ENCODE measurements at regions not wholly inside any gene's neighbourhood (a gene's known extent, or its start where the extent isn't known, plus 50 kb on each side); places are given as distances from the start of the nearest gene placed in this dataset.
"Not testable (repeated sequence)": the region's sequence is repeated elsewhere in the genome, so short reads cannot be mapped to it uniquely, and the experiment has no call there.

DNA sequence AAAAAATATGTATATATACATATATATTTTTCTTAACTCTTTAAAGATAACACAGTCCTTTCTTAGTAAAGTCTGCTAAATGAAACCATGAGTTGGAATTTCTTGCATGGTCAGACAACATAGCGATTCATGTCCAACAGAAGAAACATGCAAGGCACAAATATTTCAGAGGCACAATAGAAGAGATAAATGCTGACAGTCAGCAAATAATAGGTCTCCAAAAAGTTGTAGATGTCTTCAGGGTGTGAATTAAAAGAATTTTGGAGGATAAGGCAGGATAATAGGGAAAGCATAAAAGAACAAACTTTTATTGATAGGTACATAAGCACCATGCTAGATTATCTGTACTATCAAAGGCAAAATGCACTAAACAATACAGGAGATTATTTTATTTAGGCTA, 800.2 kb downstream of the PLCL1 start:
- Histone ChIP-seq H3K9me3 (ENCODE audit: insufficient read depth, low read length) (no peaks in the 10 kb centered on the region), H3K9ac (ENCODE audit: low read length) (no peak overlapping the region), H2AFZ (ENCODE audit: low read depth, low read length) (no peak overlapping the region), H3K27ac (ENCODE audit: low read length) (no peak overlapping the region), H3K4me2 (ENCODE audit: low read length) (no peak overlapping the region), H3K36me3 (replicated peaks; ENCODE audit: low read depth, low read length) (no peaks in the 10 kb centered on the region), H3K4me3 (ENCODE audit: low read length) (no peak overlapping the region), H3K27me3 (ENCODE audit: low read depth, low read length) (no peaks in the 10 kb centered on the region), H3K79me2 (ENCODE audit: low read length) (no peaks in the 10 kb centered on the region), H4K20me1 (ENCODE audit: insufficient read depth, low read length) (no peaks in the 10 kb centered on the region), H3K4me1 (ENCODE audit: low read length) (no peaks in the 10 kb centered on the region)
- no peak for TF ChIP-seq EZH2phosphoT487 (IDR thresholded peaks at IDR 0.05; ENCODE audit: low read depth)
- TF ChIP-seq, protein P1, sequence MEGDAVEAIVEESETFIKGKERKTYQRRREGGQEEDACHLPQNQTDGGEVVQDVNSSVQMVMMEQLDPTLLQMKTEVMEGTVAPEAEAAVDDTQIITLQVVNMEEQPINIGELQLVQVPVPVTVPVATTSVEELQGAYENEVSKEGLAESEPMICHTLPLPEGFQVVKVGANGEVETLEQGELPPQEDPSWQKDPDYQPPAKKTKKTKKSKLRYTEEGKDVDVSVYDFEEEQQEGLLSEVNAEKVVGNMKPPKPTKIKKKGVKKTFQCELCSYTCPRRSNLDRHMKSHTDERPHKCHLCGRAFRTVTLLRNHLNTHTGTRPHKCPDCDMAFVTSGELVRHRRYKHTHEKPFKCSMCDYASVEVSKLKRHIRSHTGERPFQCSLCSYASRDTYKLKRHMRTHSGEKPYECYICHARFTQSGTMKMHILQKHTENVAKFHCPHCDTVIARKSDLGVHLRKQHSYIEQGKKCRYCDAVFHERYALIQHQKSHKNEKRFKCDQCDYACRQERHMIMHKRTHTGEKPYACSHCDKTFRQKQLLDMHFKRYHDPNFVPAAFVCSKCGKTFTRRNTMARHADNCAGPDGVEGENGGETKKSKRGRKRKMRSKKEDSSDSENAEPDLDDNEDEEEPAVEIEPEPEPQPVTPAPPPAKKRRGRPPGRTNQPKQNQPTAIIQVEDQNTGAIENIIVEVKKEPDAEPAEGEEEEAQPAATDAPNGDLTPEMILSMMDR (IDR thresholded peaks at IDR 0.05; ENCODE audit: low read depth, low read length), result no peak

DNA sequence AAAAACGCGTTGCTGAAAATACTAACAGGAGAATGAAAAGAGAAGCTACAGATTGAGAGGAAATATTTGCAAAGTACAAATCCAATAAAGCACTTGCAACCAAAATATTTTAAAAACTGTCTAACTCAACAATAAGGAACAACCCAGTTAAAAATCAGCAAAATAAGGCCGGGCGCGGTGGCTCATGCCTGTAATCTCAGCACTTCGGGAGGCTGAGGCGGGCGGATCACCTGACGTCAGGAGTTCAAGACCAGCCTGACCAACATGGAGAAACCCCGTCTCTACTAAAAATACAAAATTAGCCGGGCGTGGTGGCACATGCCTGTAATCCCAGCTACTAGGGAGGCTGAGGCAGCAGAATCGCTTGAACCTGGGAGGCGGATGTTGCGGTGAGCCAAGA, 798.6 kb downstream of the PLCL1 start:
- H3K36me3 ChIP-seq (replicated peaks; ENCODE audit: low read depth, low read length); H2AFZ ChIP-seq (ENCODE audit: low read depth, low read length); H3K9ac ChIP-seq (ENCODE audit: low read length); H4K20me1 ChIP-seq (ENCODE audit: insufficient read depth, low read length); H3K27ac ChIP-seq (ENCODE audit: low read length); H3K4me3 ChIP-seq (ENCODE audit: low read length); H3K4me1 ChIP-seq (ENCODE audit: low read length); H3K9me3 ChIP-seq (ENCODE audit: insufficient read depth, low read length); H3K4me2 ChIP-seq (ENCODE audit: low read length); H3K79me2 ChIP-seq (ENCODE audit: low read length); H3K27me3 ChIP-seq (ENCODE audit: low read depth, low read length): not testable (repeated sequence)

DNA sequence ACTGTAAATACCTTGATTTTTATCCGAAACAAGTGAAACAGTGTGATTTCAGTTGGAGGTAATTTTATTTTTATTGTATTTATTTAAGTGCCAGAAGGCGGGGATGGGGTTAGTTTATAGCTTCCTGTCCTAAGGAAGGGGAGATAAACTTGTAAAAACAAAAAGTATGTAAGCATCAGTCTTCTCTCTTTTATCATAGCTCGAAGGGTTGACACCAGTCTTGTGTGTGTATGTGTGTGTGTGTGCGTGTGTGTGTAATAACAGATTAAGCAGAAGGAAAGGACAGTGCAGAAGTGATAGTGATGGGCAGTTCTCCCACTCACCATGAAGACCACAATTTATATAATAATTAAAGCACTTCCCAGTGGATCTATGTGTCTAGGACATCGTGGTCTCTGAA, 793.3 kb downstream of the PLCL1 start:
- Histone ChIP-seq H3K27me3 (ENCODE audit: low read depth, low read length) (no peaks in the 10 kb centered on the region), H4K20me1 (ENCODE audit: insufficient read depth, low read length) (no peaks in the 10 kb centered on the region), H3K27ac (ENCODE audit: low read length) (no peak overlapping the region), H3K4me3 (ENCODE audit: low read length) (no peak overlapping the region), H3K9me3 (ENCODE audit: insufficient read depth, low read length) (no peaks in the 10 kb centered on the region), H3K79me2 (ENCODE audit: low read length) (no peaks in the 10 kb centered on the region), H3K4me2 (ENCODE audit: low read length) (no peak overlapping the region), H2AFZ (ENCODE audit: low read depth, low read length) (no peak overlapping the region), H3K9ac (ENCODE audit: low read length) (no peak overlapping the region), H3K36me3 (replicated peaks; ENCODE audit: low read depth, low read length) (no peaks in the 10 kb centered on the region), H3K4me1 (ENCODE audit: low read length) (no peaks in the 10 kb centered on the region)
- TF ChIP-seq, protein P1 (IDR thresholded peaks at IDR 0.05; ENCODE audit: low read depth, low read length), result no peak
- no peak for TF ChIP-seq EZH2phosphoT487 (IDR thresholded peaks at IDR 0.05; ENCODE audit: low read depth)

DNA sequence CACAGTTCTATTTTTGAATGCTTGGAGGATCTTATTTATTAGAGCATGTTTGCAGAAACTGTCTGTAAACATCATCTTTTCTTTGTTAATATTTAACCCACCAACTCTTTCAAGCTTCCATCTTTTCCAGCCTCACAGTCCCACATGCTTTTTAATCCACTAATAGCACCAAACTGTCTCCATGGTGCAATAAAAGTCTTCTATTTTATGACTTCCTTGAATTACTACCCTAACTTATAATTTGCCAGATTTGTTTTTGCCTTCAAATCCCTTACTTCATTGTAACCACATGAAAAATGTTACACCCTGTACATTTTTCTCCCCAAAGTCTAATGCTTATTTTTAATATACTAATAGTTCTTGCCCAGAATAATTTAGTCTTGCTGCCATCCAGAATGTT, 792.6 kb downstream of the PLCL1 start:
- Histone ChIP-seq H3K9me3 (ENCODE audit: insufficient read depth, low read length) (no peaks in the 10 kb centered on the region), H3K36me3 (replicated peaks; ENCODE audit: low read depth, low read length) (no peaks in the 10 kb centered on the region), H3K27me3 (ENCODE audit: low read depth, low read length) (no peaks in the 10 kb centered on the region), H3K9ac (ENCODE audit: low read length) (no peak overlapping the region), H2AFZ (ENCODE audit: low read depth, low read length) (no peak overlapping the region), H3K79me2 (ENCODE audit: low read length) (no peaks in the 10 kb centered on the region), H3K4me3 (ENCODE audit: low read length) (no peak overlapping the region), H3K4me1 (ENCODE audit: low read length) (no peaks in the 10 kb centered on the region), H4K20me1 (ENCODE audit: insufficient read depth, low read length) (no peaks in the 10 kb centered on the region), H3K27ac (ENCODE audit: low read length) (no peak overlapping the region), H3K4me2 (ENCODE audit: low read length) (no peak overlapping the region)
- no peak for TF ChIP-seq EZH2phosphoT487 (IDR thresholded peaks at IDR 0.05; ENCODE audit: low read depth)
- TF ChIP-seq, protein P1 (IDR thresholded peaks at IDR 0.05; ENCODE audit: low read depth, low read length), result no peak

DNA sequence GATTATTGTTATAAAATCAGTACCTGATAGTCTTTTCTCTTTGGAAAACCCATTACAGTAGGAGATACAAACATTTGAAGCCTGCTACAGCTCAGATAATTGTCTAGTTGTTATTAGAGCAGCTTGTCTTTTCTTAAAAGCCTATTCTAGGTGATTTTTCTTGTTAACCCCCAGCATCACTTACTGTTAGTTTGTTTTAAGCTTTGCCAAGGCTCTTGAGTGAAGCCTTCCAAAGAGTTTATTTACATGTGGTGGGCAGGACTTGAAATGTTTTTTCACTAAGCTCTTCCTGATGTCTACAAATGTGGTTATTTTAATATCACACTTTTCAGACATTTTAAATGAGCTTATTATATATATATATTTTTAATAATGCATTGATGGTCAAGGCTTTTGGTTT, 791.3 kb downstream of the PLCL1 start:
- Histone ChIP-seq H4K20me1 (ENCODE audit: insufficient read depth, low read length) (no peaks in the 10 kb centered on the region), H3K4me3 (ENCODE audit: low read length) (no peak overlapping the region), H3K4me1 (ENCODE audit: low read length) (no peaks in the 10 kb centered on the region), H3K27ac (ENCODE audit: low read length) (no peak overlapping the region), H3K4me2 (ENCODE audit: low read length) (no peak overlapping the region), H3K79me2 (ENCODE audit: low read length) (no peaks in the 10 kb centered on the region), H3K9me3 (ENCODE audit: insufficient read depth, low read length) (no peaks in the 10 kb centered on the region), H3K36me3 (replicated peaks; ENCODE audit: low read depth, low read length) (no peaks in the 10 kb centered on the region), H3K9ac (ENCODE audit: low read length) (no peak overlapping the region), H3K27me3 (ENCODE audit: low read depth, low read length) (no peaks in the 10 kb centered on the region), H2AFZ (ENCODE audit: low read depth, low read length) (no peak overlapping the region)
- TF ChIP-seq, protein P1 (IDR thresholded peaks at IDR 0.05; ENCODE audit: low read depth, low read length), result no peak
- TF ChIP-seq EZH2phosphoT487 (IDR thresholded peaks at IDR 0.05; ENCODE audit: low read depth), result no peak

Data from OCI-LY3 (cell line).